ENCODE measurements at regions not wholly inside any gene's neighbourhood (a gene's known extent, or its start where the extent isn't known, plus 50 kb on each side); places are given as distances from the start of the nearest gene placed in this dataset.
A peak's percentile ranks its signal among the peaks of the same experiment; 100 is the strongest.

GRCh38 chr14:105853089-105853906, 326.9 kb downstream of the TMEM121 start:
- Mint-ChIP-seq H3K4me3 (ENCODE audit: unreplicated experiment) (no peak overlapping the region), H3K4me1 (ENCODE audit: low read depth) (no peaks in the 10 kb centered on the region), H3K9me3 (ENCODE audit: low read depth) (peaks cover 21% of the 10 kb centered on the region), H3K27me3 (ENCODE audit: low read depth) (no peaks in the 10 kb centered on the region), H3K36me3 (ENCODE audit: low read depth) (peaks cover 4% of the 10 kb centered on the region), H3K27ac (ENCODE audit: unreplicated experiment) (no peak overlapping the region)
- no peak for DNase-seq (ENCODE audit: low spot score)
- no peak for TF ChIP-seq CTCF (IDR thresholded peaks at IDR 0.05)

- Mint-ChIP-seq H3K4me1 (ENCODE audit: low read depth) (no peaks in the 10 kb centered on the region), H3K36me3 (ENCODE audit: low read depth) (peaks cover 4% of the 10 kb centered on the region), H3K27ac (ENCODE audit: unreplicated experiment) (no peak overlapping the region), H3K4me3 (ENCODE audit: unreplicated experiment) (no peak overlapping the region), H3K27me3 (ENCODE audit: low read depth) (no peaks in the 10 kb centered on the region), H3K9me3 (ENCODE audit: low read depth) (peaks cover 18% of the 10 kb centered on the region)
- TF ChIP-seq CTCF (IDR thresholded peaks at IDR 0.05): no peak
- DNase-seq (ENCODE audit: low spot score): peak; percentile 58
Measured at GRCh38 chr14:105853907-105854599, 327.7 kb downstream of the TMEM121 start.

- peak; percentile 93 for DNase-seq (ENCODE audit: low spot score)
- no peak for TF ChIP-seq CTCF (IDR thresholded peaks at IDR 0.05)
- Mint-ChIP-seq H3K27me3 (ENCODE audit: low read depth) (no peaks in the 10 kb centered on the region), H3K4me1 (ENCODE audit: low read depth) (no peaks in the 10 kb centered on the region), H3K27ac (ENCODE audit: unreplicated experiment) (no peak overlapping the region), H3K36me3 (ENCODE audit: low read depth) (peaks cover 4% of the 10 kb centered on the region), H3K4me3 (ENCODE audit: unreplicated experiment) (no peak overlapping the region), H3K9me3 (ENCODE audit: low read depth) (peaks cover 18% of the 10 kb centered on the region)
Measured at GRCh38 chr14:105854600-105855245, 328.3 kb downstream of the TMEM121 start.

GRCh38 chr14:105855246-105855892, 329.0 kb downstream of the TMEM121 start:
- DNase-seq (ENCODE audit: low spot score): no peak
- TF ChIP-seq CTCF (IDR thresholded peaks at IDR 0.05): no peak
- Mint-ChIP-seq H3K4me1 (ENCODE audit: low read depth) (no peaks in the 10 kb centered on the region), H3K9me3 (ENCODE audit: low read depth) (peaks cover 20% of the 10 kb centered on the region), H3K36me3 (ENCODE audit: low read depth) (peaks cover 4% of the 10 kb centered on the region), H3K4me3 (ENCODE audit: unreplicated experiment) (no peak overlapping the region), H3K27ac (ENCODE audit: unreplicated experiment) (no peak overlapping the region), H3K27me3 (ENCODE audit: low read depth) (no peaks in the 10 kb centered on the region)

Data from chondrocyte (in vitro differentiated cells).